Activated T-helper 1 cell treated with anti-CD3 and anti-CD28 coated beads, Interleukin-12 subunit alpha, Interleukin-12 subunit beta, Interleukin-2, Interleukin-4 antibody, amounts not matched to agents 30 ng/mL and 10 ng/mL and 1 ng/mL, durations not matched to agents 14 hours and 24 hours and 36 hours (primary cell): ENCODE measurements at regions not wholly inside any gene's neighbourhood (a gene's known extent, or its start where the extent isn't known, plus 50 kb on each side); places are given as distances from the start of the nearest gene placed in this dataset.

Experiments
- DNase-seq: peaks from one replicate; pipeline ENCODE4 v3.0.0; 2021; ENCODE audit warnings: low spot score
- H3K27ac Mint-ChIP-seq: one replicate; pipeline ENCODE4 v1.8.0; 2021; ENCODE audit warnings: mild to moderate bottlenecking, mixed read lengths
- H3K27me3 Mint-ChIP-seq: one replicate; pipeline ENCODE4 v1.8.0; 2022; ENCODE audit warnings: mild to moderate bottlenecking, moderate library complexity, mixed read lengths; ENCODE audit not compliant: insufficient read depth
- H3K36me3 Mint-ChIP-seq: one replicate; pipeline ENCODE4 v1.8.0; 2021; ENCODE audit warnings: low read depth, mixed read lengths
- H3K4me1 Mint-ChIP-seq: one replicate; pipeline ENCODE4 v1.8.0; 2021; ENCODE audit warnings: low read depth, mixed read lengths
- H3K4me3 Mint-ChIP-seq: one replicate; pipeline ENCODE4 v1.8.0; 2021; ENCODE audit warnings: mild to moderate bottlenecking, moderate library complexity, mixed read lengths
- H3K9me3 Mint-ChIP-seq: one replicate; pipeline ENCODE4 v1.8.0; 2021; ENCODE audit warnings: mixed read lengths
- intact Hi-C: fragments of 100-400 bp; cut with micrococcal nuclease; formaldehyde crosslinking; loops from one replicate; pipeline ENCODE4 v1.15.1; 2024

DNA sequence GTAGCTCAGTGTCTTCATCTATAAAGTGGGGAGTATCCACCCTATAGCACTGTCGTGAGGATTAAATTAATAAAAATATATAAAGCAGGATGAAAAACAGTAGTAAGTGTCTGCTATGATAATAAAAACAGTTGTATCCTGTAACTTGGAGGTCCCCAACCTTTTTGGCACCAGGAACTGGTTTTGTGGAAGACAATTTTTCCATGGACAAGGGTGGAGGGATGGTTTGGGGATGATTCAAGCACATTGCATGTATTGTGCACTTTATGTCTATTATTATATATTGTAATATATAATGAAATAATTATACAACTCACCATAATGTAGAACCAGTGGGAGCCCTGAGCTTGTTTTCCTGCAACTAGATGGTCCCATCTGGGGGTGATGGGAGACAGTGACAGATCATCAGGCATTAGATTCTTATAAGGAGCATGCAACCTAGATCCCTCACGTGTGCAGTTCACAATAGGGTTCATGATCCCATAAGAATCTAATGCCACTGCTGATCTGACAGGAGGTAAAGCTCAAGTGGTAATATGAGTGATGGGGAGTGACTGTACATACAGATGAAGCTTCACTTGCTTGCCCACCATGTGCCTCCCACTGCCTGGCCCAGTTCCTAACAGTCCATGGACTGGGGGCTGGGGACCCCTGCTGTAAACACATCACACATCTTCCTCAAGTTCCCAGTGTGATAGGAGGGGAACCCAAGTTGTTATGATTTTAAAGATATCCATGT lies 177.4 kb upstream of the DAPK1 start:
- intact Hi-C loops, result no loop called here
- DNase-seq, result no peak
- no peak overlapping the region for H3K4me3 Mint-ChIP-seq
- peaks cover 8% of the 10 kb centered on the region for H3K27me3 Mint-ChIP-seq
- no peaks in the 10 kb centered on the region for H3K9me3 Mint-ChIP-seq
- no peaks in the 10 kb centered on the region for H3K4me1 Mint-ChIP-seq
- no peaks in the 10 kb centered on the region for H3K36me3 Mint-ChIP-seq
- no peak overlapping the region for H3K27ac Mint-ChIP-seq

GRCh38 chr9:87322840-87323635 lies 174.6 kb upstream of the DAPK1 start:
- H3K4me3 Mint-ChIP-seq, result no peak overlapping the region
- H3K27ac Mint-ChIP-seq, result no peak overlapping the region
- H3K36me3 Mint-ChIP-seq, result no peaks in the 10 kb centered on the region
- no peaks in the 10 kb centered on the region for H3K9me3 Mint-ChIP-seq
- intact Hi-C loops, result no loop called here
- DNase-seq, result no peak
- H3K4me1 Mint-ChIP-seq, result no peaks in the 10 kb centered on the region
- H3K27me3 Mint-ChIP-seq, result peaks cover 8% of the 10 kb centered on the region

- no peak for DNase-seq
- Mint-ChIP-seq H3K36me3 (no peaks in the 10 kb centered on the region), H3K27ac (no peak overlapping the region), H3K4me3 (no peak overlapping the region), H3K9me3 (no peaks in the 10 kb centered on the region), H3K4me1 (no peaks in the 10 kb centered on the region), H3K27me3 (peaks cover 8% of the 10 kb centered on the region)
- intact Hi-C loops, result loop anchor here (1.0 to 2.0 kb wide), 3 partner anchors 687 to 890 kb away; no protein-coding TSS in a partner anchor
Observed at GRCh38 chr9:87323928-87324327, 173.7 kb upstream of the DAPK1 start.

DNA sequence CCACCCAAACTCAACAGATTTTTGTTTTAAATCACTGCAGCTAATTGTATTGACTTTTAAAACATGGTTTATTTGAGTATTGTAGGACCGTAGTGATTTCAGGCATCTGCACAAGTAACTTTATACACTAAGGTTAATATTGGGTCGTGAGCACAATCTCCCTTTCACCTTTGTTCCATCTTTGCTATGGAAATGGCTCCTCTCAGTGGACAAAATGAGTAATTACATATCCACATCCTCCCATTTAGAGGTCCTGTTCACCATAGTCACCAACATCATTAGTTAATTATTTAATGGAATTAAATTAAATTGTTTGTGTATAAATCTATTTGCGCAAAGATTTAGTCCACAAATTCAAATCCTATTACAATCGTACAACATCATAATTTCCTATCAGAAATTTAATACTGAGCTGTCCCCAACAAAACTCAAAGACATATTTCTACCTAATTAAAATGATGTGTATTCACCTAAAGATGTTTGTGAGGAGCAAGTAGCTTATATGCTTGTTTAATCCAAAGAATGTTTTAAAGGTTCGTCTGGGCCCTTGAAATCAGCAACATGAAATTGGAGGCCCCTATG lies 173.0 kb upstream of the DAPK1 start:
- H3K27ac Mint-ChIP-seq, result no peak overlapping the region
- no peaks in the 10 kb centered on the region for H3K4me1 Mint-ChIP-seq
- no peaks in the 10 kb centered on the region for H3K9me3 Mint-ChIP-seq
- H3K36me3 Mint-ChIP-seq, result no peaks in the 10 kb centered on the region
- no peak for DNase-seq
- no peak overlapping the region for H3K4me3 Mint-ChIP-seq
- intact Hi-C loops, result loop anchor here (1.0 to 2.0 kb wide), 3 partner anchors 687 to 890 kb away; no protein-coding TSS in a partner anchor
- peaks cover 3% of the 10 kb centered on the region for H3K27me3 Mint-ChIP-seq

DNA sequence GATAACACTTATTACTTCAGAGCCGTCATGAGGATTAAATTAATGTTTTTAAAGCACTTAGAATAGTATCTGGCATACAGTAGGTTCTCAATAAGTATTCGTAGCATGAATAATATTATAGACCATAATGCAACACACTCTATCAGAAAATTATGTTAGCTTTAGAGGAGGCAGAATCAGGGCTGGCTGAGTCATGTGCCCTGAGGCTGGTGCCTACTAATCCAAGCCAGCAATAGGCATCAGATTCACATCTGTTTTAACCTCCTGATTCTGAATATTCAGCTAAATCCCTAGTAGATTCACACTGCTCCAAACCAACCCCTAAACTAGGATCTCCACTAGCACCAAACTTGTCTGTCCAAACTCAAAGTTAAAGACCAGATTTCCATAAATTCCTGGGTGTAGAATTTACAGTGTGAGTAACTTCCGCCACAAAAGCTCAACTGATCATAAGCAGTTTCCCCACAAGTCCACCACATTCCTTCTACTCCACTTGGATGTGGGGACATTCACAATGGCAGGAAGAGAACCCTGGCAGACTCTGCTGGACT lies 170.0 kb upstream of the DAPK1 start:
- DNase-seq, result no peak
- no peaks in the 10 kb centered on the region for H3K4me1 Mint-ChIP-seq
- H3K27ac Mint-ChIP-seq, result no peak overlapping the region
- H3K27me3 Mint-ChIP-seq, result peaks cover 2% of the 10 kb centered on the region
- no peaks in the 10 kb centered on the region for H3K36me3 Mint-ChIP-seq
- no peak overlapping the region for H3K4me3 Mint-ChIP-seq
- intact Hi-C loops, result no loop called here
- peaks cover 10% of the 10 kb centered on the region for H3K9me3 Mint-ChIP-seq

DNA sequence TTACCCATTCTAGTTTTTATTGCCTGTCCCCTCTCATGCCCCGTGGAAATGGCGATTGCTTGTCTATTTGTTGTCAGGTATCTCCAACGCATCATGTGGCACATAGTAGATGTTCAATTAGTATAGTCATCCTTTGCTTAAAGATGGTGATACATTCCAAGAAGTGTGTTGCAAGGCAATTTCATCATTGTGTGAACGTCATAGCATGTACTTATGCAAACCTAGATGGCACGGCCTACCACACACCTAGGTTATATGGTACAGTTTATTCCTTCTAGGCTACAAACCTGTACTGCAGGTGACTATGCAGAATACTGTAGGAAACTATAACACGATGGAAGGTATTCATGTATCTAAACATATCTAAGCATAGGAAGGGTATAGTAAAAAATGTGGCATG lies 163.9 kb upstream of the DAPK1 start:
- H3K9me3 Mint-ChIP-seq, result peaks cover 10% of the 10 kb centered on the region
- intact Hi-C loops, result loop anchor here (10.0 kb wide), 1 partner anchor 481 kb away; no protein-coding TSS in a partner anchor

GRCh38 chr9:87334366-87334765 lies 163.3 kb upstream of the DAPK1 start:
- H3K4me3 Mint-ChIP-seq, result no peak overlapping the region
- H3K4me1 Mint-ChIP-seq, result peaks cover 7% of the 10 kb centered on the region
- peaks cover 10% of the 10 kb centered on the region for H3K9me3 Mint-ChIP-seq
- H3K27me3 Mint-ChIP-seq, result peaks cover 19% of the 10 kb centered on the region
- intact Hi-C loops, result loop anchor here (10.0 kb wide), 1 partner anchor 480 kb away; no protein-coding TSS in a partner anchor
- DNase-seq, result no peak
- no peaks in the 10 kb centered on the region for H3K36me3 Mint-ChIP-seq
- H3K27ac Mint-ChIP-seq, result no peak overlapping the region

More for the DNA sequence above, 163.9 kb upstream of the DAPK1 start:
- DNase-seq, result no peak
- peaks cover 19% of the 10 kb centered on the region for H3K27me3 Mint-ChIP-seq
- H3K27ac Mint-ChIP-seq, result no peak overlapping the region
- no peak overlapping the region for H3K4me3 Mint-ChIP-seq
- no peaks in the 10 kb centered on the region for H3K36me3 Mint-ChIP-seq
- peaks cover 7% of the 10 kb centered on the region for H3K4me1 Mint-ChIP-seq

DNA sequence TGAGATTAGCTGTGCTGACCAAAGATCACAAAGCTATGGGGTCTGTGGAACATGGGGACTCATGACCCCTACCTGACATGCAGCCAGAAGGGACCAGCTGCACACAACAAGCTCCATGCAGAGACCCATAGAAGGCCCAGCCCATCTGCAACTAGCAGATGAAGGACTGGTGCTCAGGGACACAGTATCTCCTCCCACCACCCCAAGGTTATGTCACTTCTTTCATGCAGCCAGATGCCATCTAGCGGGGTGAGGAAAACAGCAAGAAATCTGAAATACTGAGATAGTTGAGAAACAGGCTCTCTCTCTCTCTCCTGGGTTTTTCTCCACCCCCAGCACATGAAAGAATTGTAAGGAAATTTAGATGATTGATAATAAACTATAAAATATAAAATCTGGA lies 161.3 kb upstream of the DAPK1 start:
- Mint-ChIP-seq H3K4me1 (peaks cover 7% of the 10 kb centered on the region), H3K27me3 (peaks cover 27% of the 10 kb centered on the region), H3K27ac (no peak overlapping the region), H3K4me3 (no peak overlapping the region), H3K9me3 (peaks cover 6% of the 10 kb centered on the region), H3K36me3 (no peaks in the 10 kb centered on the region)
- intact Hi-C loops, result loop anchor here (10.0 kb wide), 1 partner anchor 478 kb away; no protein-coding TSS in a partner anchor
- DNase-seq, result no peak

GRCh38 chr9:87336914-87337333 lies 160.7 kb upstream of the DAPK1 start:
- H3K4me3 Mint-ChIP-seq, result no peak overlapping the region
- peaks cover 7% of the 10 kb centered on the region for H3K4me1 Mint-ChIP-seq
- no peak for DNase-seq
- no peak overlapping the region for H3K27ac Mint-ChIP-seq
- intact Hi-C loops, result loop anchor here (1.0 to 10.0 kb wide), 2 partner anchors 326 to 478 kb away; no protein-coding TSS in a partner anchor
- peaks cover under 1% of the 10 kb centered on the region for H3K9me3 Mint-ChIP-seq
- H3K27me3 Mint-ChIP-seq, result peaks cover 27% of the 10 kb centered on the region
- no peaks in the 10 kb centered on the region for H3K36me3 Mint-ChIP-seq

GRCh38 chr9:87337335-87338087 lies 160.2 kb upstream of the DAPK1 start:
- DNase-seq, result no peak
- Mint-ChIP-seq H3K9me3 (no peaks in the 10 kb centered on the region), H3K36me3 (no peaks in the 10 kb centered on the region), H3K4me1 (peaks cover 7% of the 10 kb centered on the region), H3K27ac (no peak overlapping the region), H3K27me3 (peaks cover 30% of the 10 kb centered on the region), H3K4me3 (no peak overlapping the region)
- intact Hi-C loops, result loop anchor here (1.0 to 10.0 kb wide), 2 partner anchors 326 to 477 kb away; no protein-coding TSS in a partner anchor

GRCh38 chr9:87338088-87338989 lies 159.3 kb upstream of the DAPK1 start:
- no peak overlapping the region for H3K27ac Mint-ChIP-seq
- H3K4me3 Mint-ChIP-seq, result no peak overlapping the region
- intact Hi-C loops, result loop anchor here (10.0 kb wide), 1 partner anchor 476 kb away; no protein-coding TSS in a partner anchor
- peaks cover 7% of the 10 kb centered on the region for H3K4me1 Mint-ChIP-seq
- H3K27me3 Mint-ChIP-seq, result peaks cover 30% of the 10 kb centered on the region
- DNase-seq, result no peak
- H3K9me3 Mint-ChIP-seq, result no peaks in the 10 kb centered on the region
- no peaks in the 10 kb centered on the region for H3K36me3 Mint-ChIP-seq
